ENCODE measurements at regions not wholly inside any gene's neighbourhood (a gene's known extent, or its start where the extent isn't known, plus 50 kb on each side); places are given as distances from the start of the nearest gene placed in this dataset.

- no peak for TF ChIP-seq CTCF (IDR thresholded peaks at IDR 0.05)
- no peak for TF ChIP-seq POLR2A (IDR thresholded peaks at IDR 0.05)
- no peak for TF ChIP-seq POLR2AphosphoS5 (IDR thresholded peaks at IDR 0.05)
These were observed 298.8 kb downstream of the TNS1 start for GRCh38 chr2:217703999-217704398.

Measured in prostate gland (tissue), 2 donors.